ENCODE measurements at regions not wholly inside any gene's neighbourhood (a gene's known extent, or its start where the extent isn't known, plus 50 kb on each side); places are given as distances from the start of the nearest gene placed in this dataset.

GRCh38 chr10:52539463-52539862 is 225.4 kb downstream of the DKK1 start:
- no peak overlapping the region for H3K4me3 ChIP-seq (ENCODE audit: low read depth, low read length)
- TF ChIP-seq, protein P1, sequence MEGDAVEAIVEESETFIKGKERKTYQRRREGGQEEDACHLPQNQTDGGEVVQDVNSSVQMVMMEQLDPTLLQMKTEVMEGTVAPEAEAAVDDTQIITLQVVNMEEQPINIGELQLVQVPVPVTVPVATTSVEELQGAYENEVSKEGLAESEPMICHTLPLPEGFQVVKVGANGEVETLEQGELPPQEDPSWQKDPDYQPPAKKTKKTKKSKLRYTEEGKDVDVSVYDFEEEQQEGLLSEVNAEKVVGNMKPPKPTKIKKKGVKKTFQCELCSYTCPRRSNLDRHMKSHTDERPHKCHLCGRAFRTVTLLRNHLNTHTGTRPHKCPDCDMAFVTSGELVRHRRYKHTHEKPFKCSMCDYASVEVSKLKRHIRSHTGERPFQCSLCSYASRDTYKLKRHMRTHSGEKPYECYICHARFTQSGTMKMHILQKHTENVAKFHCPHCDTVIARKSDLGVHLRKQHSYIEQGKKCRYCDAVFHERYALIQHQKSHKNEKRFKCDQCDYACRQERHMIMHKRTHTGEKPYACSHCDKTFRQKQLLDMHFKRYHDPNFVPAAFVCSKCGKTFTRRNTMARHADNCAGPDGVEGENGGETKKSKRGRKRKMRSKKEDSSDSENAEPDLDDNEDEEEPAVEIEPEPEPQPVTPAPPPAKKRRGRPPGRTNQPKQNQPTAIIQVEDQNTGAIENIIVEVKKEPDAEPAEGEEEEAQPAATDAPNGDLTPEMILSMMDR (IDR thresholded peaks at IDR 0.05; ENCODE audit: low read depth, low read length) = no peak

DNA sequence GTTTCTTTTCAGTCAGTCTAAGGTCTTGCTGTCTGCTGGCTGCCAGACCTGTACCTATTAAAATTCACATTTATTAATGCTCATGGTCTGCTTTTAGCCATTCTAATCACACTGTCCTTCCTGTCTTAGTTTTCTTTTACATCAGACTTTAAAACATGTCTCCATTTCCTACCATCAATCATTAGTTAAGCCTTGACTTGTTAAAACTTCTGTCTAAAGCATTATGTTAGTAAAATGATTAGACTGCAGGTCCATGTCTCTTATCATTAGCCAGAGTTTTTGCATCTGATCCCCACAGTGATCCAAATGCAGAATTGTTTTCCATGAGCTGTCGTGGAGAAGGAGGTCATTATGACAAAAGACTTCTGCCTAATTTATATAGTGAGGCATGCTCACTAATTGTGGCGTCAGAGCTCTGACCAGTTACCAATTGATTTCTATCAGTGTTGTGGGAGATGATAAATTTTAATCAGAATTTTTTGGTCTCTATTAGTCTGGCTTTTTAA is 226.5 kb downstream of the DKK1 start:
- H3K4me3 ChIP-seq (ENCODE audit: low read depth, low read length) = no peak overlapping the region
- TF ChIP-seq, protein P1 (IDR thresholded peaks at IDR 0.05; ENCODE audit: low read depth, low read length) = no peak

GRCh38 chr10:52541006-52541473 is 227.0 kb downstream of the DKK1 start:
- no peak overlapping the region for H3K4me3 ChIP-seq (ENCODE audit: low read depth, low read length)
- TF ChIP-seq, protein P1 (IDR thresholded peaks at IDR 0.05; ENCODE audit: low read depth, low read length) = no peak

DNA sequence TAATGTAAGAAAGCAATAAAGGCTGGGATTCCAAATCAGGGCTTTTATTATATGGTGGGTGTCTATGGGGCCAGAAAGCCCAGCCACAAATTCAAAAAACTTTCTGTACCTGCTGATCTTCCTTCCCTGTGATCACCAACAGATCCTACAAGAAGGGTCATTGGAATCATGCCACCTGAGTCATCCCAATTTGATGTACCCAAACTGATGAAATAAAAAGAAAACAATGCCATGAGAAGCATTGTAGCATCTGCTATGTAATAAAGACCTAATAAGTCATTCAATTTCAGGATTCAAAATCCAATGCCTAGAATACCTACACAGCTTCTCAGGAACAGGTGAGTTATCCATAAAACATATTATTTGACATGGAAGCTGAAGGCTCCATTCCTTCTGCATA is 228.8 kb downstream of the DKK1 start:
- TF ChIP-seq, protein P1 (IDR thresholded peaks at IDR 0.05; ENCODE audit: low read depth, low read length) = no peak
- H3K4me3 ChIP-seq (ENCODE audit: low read depth, low read length) = no peak overlapping the region

GRCh38 chr10:52551046-52551445 is 221.5 kb downstream of the MBL2 start:
- H3K4me3 ChIP-seq (ENCODE audit: low read depth, low read length) = no peak overlapping the region
- TF ChIP-seq, protein P1 (IDR thresholded peaks at IDR 0.05; ENCODE audit: low read depth, low read length) = no peak

- TF ChIP-seq, protein P1 (IDR thresholded peaks at IDR 0.05; ENCODE audit: low read depth, low read length) = no peak
- H3K4me3 ChIP-seq (ENCODE audit: low read depth, low read length) = no peak overlapping the region
Observed at GRCh38 chr10:52558090-52558489, 214.5 kb downstream of the MBL2 start.

- TF ChIP-seq, protein P1 (IDR thresholded peaks at IDR 0.05; ENCODE audit: low read depth, low read length) = no peak
- H3K4me3 ChIP-seq (ENCODE audit: low read depth, low read length) = no peak overlapping the region
Observed at GRCh38 chr10:52561322-52561721, 211.3 kb downstream of the MBL2 start.
